SK-N-SH (cell line): ENCODE measurements at regions not wholly inside any gene's neighbourhood (a gene's known extent, or its start where the extent isn't known, plus 50 kb on each side); places are given as distances from the start of the nearest gene placed in this dataset.

Source experiments
- CTCF ChIA-PET: fragments of 300-600, 350-600 bp; formaldehyde crosslinking; extraction: SDS; loops from one replicate; lab custom pipeline; 2021; lab: Yijun Ruan, JAX
- POLR2A ChIA-PET: fragments of 350-600 bp; sonication (Branson Sonifier 250); formaldehyde crosslinking; extraction: SDS; loops from one replicate; lab custom pipeline; 2020; ENCODE audit warnings: antibody characterized with exemption, inconsistent platforms; lab: Yijun Ruan, JAX
- DNase-seq: peaks from one replicate; pipeline ENCODE4 v3.0.0; 2012
- H2AFZ ChIP-seq: fragments of 200-600 bp; sonication (generic); 2 replicates; pipeline ENCODE4 v1.8.1; 2016; ENCODE audit warnings: antibody characterized with exemption, mild to moderate bottlenecking, low read depth
- H3F3A ChIP-seq: fragments of 200-600 bp; sonication (generic); replicated peaks from 2 replicates; pipeline ENCODE3; 2016; ENCODE audit warnings: antibody characterized with exemption, mild to moderate bottlenecking; ENCODE audit not compliant: insufficient read depth
- H3K27ac ChIP-seq, 2 experiments: fragments of 200-500 bp in 1 of 2; fragments of 200-600 bp in 1 of 2; sonication (Bioruptor generic) in 1 of 2; sonication (generic), shearing (Covaris generic) in 1 of 2; 2 replicates each; pipeline versions ENCODE4 v1.5.1 to v1.6.1; 2014 to 2016; ENCODE audit warnings: low read depth in 2 of 2, inconsistent platforms in 1 of 2, low read length in 1 of 2, mild to moderate bottlenecking in 1 of 2, mixed read lengths in 1 of 2
- H3K27me3 ChIP-seq: fragments of 200-600 bp; sonication (generic), shearing (Covaris generic); 2 replicates; pipeline ENCODE4 v1.6.1; 2016; ENCODE audit warnings: mixed run types; ENCODE audit not compliant: insufficient read depth
- H3K36me3 ChIP-seq, 2 experiments: fragments of 200-500 bp in 1 of 2; fragments of 200-600 bp in 1 of 2; sonication (Bioruptor generic) in 1 of 2; sonication (generic) in 1 of 2; replicated peaks in 1 of 2; 2 replicates each; pipeline versions ENCODE3 to v1.5.1; 2014 to 2016; ENCODE audit warnings: low read length in 1 of 2, mild to moderate bottlenecking in 1 of 2; ENCODE audit not compliant: insufficient read depth in 2 of 2, control insufficient read depth in 1 of 2
- H3K4me1 ChIP-seq, 2 experiments: fragments of 200-500 bp in 1 of 2; fragments of 200-600 bp in 1 of 2; sonication (Bioruptor generic) in 1 of 2; sonication (generic), shearing (Covaris generic) in 1 of 2; 2 replicates each; pipeline versions ENCODE4 v1.5.1 to v1.6.1; 2014 to 2016; ENCODE audit warnings: low read depth in 1 of 2, low read length in 1 of 2, mixed run types in 1 of 2; ENCODE audit not compliant: insufficient read depth in 2 of 2, control insufficient read depth in 1 of 2
- H3K4me2 ChIP-seq: fragments of 200-600 bp; sonication (generic), shearing (Covaris generic); 2 replicates; pipeline ENCODE4 v1.6.1; 2017; ENCODE audit warnings: mixed run types
- H3K4me3 ChIP-seq, 2 experiments: fragments of 200-500 bp in 1 of 2; fragments of 200-600 bp in 1 of 2; sonication (Bioruptor generic) in 1 of 2; sonication (generic), shearing (Covaris generic) in 1 of 2; 2 replicates each; pipeline versions ENCODE4 v1.5.1 to v1.8.1; 2014 to 2016; ENCODE audit warnings: low read depth in 2 of 2, inconsistent platforms in 1 of 2, low read length in 1 of 2, mild to moderate bottlenecking in 1 of 2, mixed read lengths in 1 of 2, moderate library complexity in 1 of 2
- H3K79me2 ChIP-seq: fragments of 200-600 bp; sonication (generic); 2 replicates; pipeline ENCODE4 v1.8.1; 2017; ENCODE audit warnings: mild to moderate bottlenecking; ENCODE audit not compliant: insufficient read depth
- H3K9ac ChIP-seq: fragments of 200-600 bp; sonication (generic); 2 replicates; pipeline ENCODE4 v1.6.1; 2017; ENCODE audit warnings: mixed run types
- H3K9me2 ChIP-seq: fragments of 200-600 bp; sonication (generic); 2 replicates; pipeline ENCODE4 v1.6.1; 2017; ENCODE audit warnings: mixed run types
- H3K9me3 ChIP-seq: fragments of 200-600 bp; sonication (generic); 2 replicates; pipeline ENCODE4 v1.6.1; 2017; ENCODE audit warnings: mixed run types, mild to moderate bottlenecking, moderate library complexity
- H4K20me1 ChIP-seq: fragments of 200-600 bp; sonication (generic); 2 replicates; pipeline ENCODE4 v1.6.1; 2017; ENCODE audit warnings: mild to moderate bottlenecking, mixed run types; ENCODE audit not compliant: insufficient read depth
- TAF1 ChIP-seq: IDR thresholded peaks from 2 replicates; pipeline ENCODE4 v1.6.1; 2012; ENCODE audit warnings: low read depth, mild to moderate bottlenecking, low read length, moderate library complexity, borderline replicate concordance
- WGBS: methylation state at CpG from one replicate; pipeline ENCODE4 v1.1.6; 2017; ENCODE audit warnings: low lambda C conversion rate; 5-methylcytosine and 5-hydroxymethylcytosine counted together

- Histone ChIP-seq H3K9me3 (peaks cover 24% of the 10 kb centered on the region), H2AFZ (no peak overlapping the region), H3K4me1 (no peaks in the 10 kb centered on the region), H3K36me3 (no peaks in the 10 kb centered on the region), H3K4me2 (no peak overlapping the region), H3K27me3 (no peaks in the 10 kb centered on the region), H3K79me2 (no peaks in the 10 kb centered on the region), H3K9ac (no peak overlapping the region), H3F3A (no peaks in the 10 kb centered on the region), H4K20me1 (no peaks in the 10 kb centered on the region), H3K27ac (no peak overlapping the region), H3K9me2 (no peaks in the 10 kb centered on the region), H3K4me3 (no peak overlapping the region)
- POLR2A ChIA-PET: no interaction called here
- WGBS: 3% methylated on average over 1 of the region's 1 CpG
- CTCF ChIA-PET: no interaction called here
- TF ChIP-seq TAF1: no peak
- no peak for DNase-seq
These were observed 50.5 kb upstream of the GPR141 start for GRCh38 chr7:37633048-37633447.
